ENCODE measurements at regions not wholly inside any gene's neighbourhood (a gene's known extent, or its start where the extent isn't known, plus 50 kb on each side); places are given as distances from the start of the nearest gene placed in this dataset.

DNA sequence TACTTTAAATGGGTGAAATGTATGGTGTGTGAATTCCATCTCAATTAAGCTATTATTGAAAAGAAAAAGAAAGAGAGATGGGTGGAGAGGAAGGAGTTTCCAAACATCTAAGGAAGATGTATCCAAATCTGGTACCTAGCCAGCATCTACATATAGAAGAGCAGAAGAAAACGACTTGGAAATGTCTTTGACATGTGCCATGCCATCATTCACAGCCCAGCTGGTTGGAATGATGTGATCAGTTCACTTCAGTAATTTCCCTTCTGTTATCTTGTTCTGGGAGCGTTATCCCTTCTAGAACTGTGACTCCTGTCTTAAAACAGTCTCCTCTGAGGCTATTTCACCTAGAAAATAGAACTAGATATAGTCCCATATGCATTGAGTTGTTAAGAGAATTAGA is 312.8 kb upstream of the GYPC start:
- no peaks in the 10 kb centered on the region for H3K36me3 ChIP-seq (ENCODE audit: low read depth, missing control alignments)
- 55 to 57% methylated on average over 2 of the region's 2 CpGs for WGBS, 2 donors
- intact Hi-C loops (cut with DNase I; ENCODE audit: low total_unique reads) = no loop called here
- no peak for DNase-seq
- H3K9me3 ChIP-seq = no peaks in the 10 kb centered on the region
- H3K4me3 ChIP-seq = no peak overlapping the region
- H3K27ac ChIP-seq = no peak overlapping the region
- H3K4me1 ChIP-seq = no peaks in the 10 kb centered on the region
- no peak for TF ChIP-seq POLR2A (IDR thresholded peaks at IDR 0.05)
- TF ChIP-seq, protein P1, sequence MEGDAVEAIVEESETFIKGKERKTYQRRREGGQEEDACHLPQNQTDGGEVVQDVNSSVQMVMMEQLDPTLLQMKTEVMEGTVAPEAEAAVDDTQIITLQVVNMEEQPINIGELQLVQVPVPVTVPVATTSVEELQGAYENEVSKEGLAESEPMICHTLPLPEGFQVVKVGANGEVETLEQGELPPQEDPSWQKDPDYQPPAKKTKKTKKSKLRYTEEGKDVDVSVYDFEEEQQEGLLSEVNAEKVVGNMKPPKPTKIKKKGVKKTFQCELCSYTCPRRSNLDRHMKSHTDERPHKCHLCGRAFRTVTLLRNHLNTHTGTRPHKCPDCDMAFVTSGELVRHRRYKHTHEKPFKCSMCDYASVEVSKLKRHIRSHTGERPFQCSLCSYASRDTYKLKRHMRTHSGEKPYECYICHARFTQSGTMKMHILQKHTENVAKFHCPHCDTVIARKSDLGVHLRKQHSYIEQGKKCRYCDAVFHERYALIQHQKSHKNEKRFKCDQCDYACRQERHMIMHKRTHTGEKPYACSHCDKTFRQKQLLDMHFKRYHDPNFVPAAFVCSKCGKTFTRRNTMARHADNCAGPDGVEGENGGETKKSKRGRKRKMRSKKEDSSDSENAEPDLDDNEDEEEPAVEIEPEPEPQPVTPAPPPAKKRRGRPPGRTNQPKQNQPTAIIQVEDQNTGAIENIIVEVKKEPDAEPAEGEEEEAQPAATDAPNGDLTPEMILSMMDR (IDR thresholded peaks at IDR 0.05) = no peak
- no peaks in the 10 kb centered on the region for H3K27me3 ChIP-seq

DNA sequence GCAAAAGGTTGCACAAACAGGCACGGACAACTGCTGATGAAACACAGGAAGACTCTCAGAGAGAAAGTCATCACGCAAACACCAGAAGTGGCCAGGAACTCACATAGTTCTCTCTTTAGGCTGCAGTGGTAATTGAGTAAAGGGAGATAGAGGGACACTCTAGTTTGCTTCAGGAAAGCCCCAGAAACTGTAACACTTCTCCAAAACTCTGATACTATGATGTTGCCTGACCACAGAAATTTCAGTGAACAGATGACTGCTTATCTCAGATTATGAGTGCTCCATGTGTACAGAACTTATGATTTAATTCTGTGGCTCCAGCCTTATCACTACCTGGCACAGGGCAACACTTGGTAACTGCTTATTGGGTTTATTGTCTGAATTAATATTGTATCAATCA is 311.5 kb upstream of the GYPC start:
- no peaks in the 10 kb centered on the region for H3K27me3 ChIP-seq
- H3K4me1 ChIP-seq = no peaks in the 10 kb centered on the region
- H3K36me3 ChIP-seq (ENCODE audit: low read depth, missing control alignments) = no peaks in the 10 kb centered on the region
- H3K9me3 ChIP-seq = no peaks in the 10 kb centered on the region
- 74 to 82% methylated on average over 2 of the region's 2 CpGs for WGBS, 2 donors
- no peak overlapping the region for H3K27ac ChIP-seq
- DNase-seq = no peak
- no peak for TF ChIP-seq POLR2A (IDR thresholded peaks at IDR 0.05)
- TF ChIP-seq, protein P1 (IDR thresholded peaks at IDR 0.05) = no peak
- no peak overlapping the region for H3K4me3 ChIP-seq
- intact Hi-C loops (cut with DNase I; ENCODE audit: low total_unique reads) = no loop called here

DNA sequence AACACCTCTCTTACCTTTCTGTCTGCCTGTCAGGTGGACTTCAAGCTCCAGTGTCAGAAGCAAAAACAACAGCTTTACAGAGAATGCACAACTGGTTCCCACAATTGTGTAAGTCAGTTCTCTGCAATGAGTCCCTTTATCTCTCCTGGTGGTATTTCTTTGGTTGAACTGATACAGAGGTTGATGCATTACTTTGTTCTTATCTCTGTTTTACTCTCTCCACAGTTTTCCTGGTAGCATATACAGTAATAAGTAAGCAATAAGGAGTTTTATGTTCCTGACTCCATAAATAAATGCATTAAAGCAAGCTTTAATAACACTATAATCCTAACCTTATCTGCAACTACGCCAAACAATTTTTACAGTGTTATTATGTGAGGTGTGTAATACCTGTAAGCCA is 310.3 kb upstream of the GYPC start:
- no peak for DNase-seq
- Histone ChIP-seq H3K27ac (no peak overlapping the region), H3K36me3 (ENCODE audit: low read depth, missing control alignments) (no peaks in the 10 kb centered on the region), H3K4me3 (no peak overlapping the region), H3K27me3 (no peaks in the 10 kb centered on the region), H3K9me3 (no peaks in the 10 kb centered on the region), H3K4me1 (no peaks in the 10 kb centered on the region)
- 81 to 88% methylated on average over 1 of the region's 1 CpG for WGBS, 2 donors
- TF ChIP-seq POLR2A (IDR thresholded peaks at IDR 0.05) = no peak
- TF ChIP-seq, protein P1 (IDR thresholded peaks at IDR 0.05) = no peak
- intact Hi-C loops (cut with DNase I; ENCODE audit: low total_unique reads) = no loop called here

DNA sequence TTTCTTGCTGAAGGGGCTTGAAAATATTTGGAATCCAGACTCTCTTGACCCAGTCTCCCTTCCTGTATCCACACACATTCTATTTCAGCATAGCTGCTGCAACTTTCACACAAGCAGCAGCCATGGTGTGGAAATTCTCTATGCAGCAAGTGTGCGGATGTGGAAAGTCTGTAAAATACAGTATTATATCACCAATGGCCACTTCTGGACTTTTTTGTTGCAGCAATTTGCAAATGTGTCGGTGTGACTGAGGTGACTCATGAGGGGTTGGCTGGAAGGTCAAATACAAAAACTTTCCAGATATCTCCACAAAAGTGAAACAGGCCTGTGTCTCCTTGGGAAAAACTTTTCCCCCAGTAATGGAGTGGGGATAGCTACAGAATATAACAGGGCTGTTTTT is 299.3 kb upstream of the GYPC start:
- intact Hi-C loops (cut with DNase I; ENCODE audit: low total_unique reads) = no loop called here
- no peaks in the 10 kb centered on the region for H3K36me3 ChIP-seq (ENCODE audit: low read depth, missing control alignments)
- no peaks in the 10 kb centered on the region for H3K4me1 ChIP-seq
- TF ChIP-seq POLR2A (IDR thresholded peaks at IDR 0.05) = no peak
- TF ChIP-seq, protein P1 (IDR thresholded peaks at IDR 0.05) = no peak
- 89 to 92% methylated on average over 2 of the region's 2 CpGs for WGBS, 2 donors
- DNase-seq = no peak
- no peak overlapping the region for H3K4me3 ChIP-seq
- no peak overlapping the region for H3K27ac ChIP-seq
- no peaks in the 10 kb centered on the region for H3K9me3 ChIP-seq
- no peaks in the 10 kb centered on the region for H3K27me3 ChIP-seq

DNA sequence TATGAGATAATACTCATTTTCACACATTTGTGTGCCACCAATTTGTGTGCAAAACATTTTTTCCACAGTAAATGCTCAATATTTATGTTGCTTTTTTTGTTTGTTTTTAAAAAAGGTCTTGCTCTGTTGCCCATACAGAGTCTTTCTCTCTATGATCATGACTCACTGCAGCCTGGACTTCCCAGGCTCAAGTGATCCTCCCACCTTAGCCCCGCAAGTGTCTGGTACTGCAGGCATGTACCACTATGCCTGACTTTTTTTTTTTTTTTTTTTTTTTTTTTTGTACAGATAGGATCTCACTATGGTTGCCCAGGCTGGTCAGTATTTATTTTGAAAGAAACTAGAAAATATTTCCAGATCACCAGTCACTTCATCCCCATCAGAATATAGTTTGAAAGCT is 297.8 kb upstream of the GYPC start:
- Histone ChIP-seq H3K36me3 (ENCODE audit: low read depth, missing control alignments) (no peaks in the 10 kb centered on the region), H3K27me3 (no peaks in the 10 kb centered on the region), H3K9me3 (no peaks in the 10 kb centered on the region), H3K4me3 (no peak overlapping the region), H3K27ac (no peak overlapping the region), H3K4me1 (no peaks in the 10 kb centered on the region)
- TF ChIP-seq POLR2A (IDR thresholded peaks at IDR 0.05) = no peak
- TF ChIP-seq, protein P1 (IDR thresholded peaks at IDR 0.05) = no peak
- 73 to 81% methylated on average over 1 of the region's 1 CpG for WGBS, 2 donors
- DNase-seq = no peak
- intact Hi-C loops (cut with DNase I; ENCODE audit: low total_unique reads) = no loop called here
